Subcutaneous abdominal adipose tissue (tissue), 5 donors: ENCODE measurements at regions not wholly inside any gene's neighbourhood (a gene's known extent, or its start where the extent isn't known, plus 50 kb on each side); places are given as distances from the start of the nearest gene placed in this dataset.
"Not testable (repeated sequence)": the region's sequence is repeated elsewhere in the genome, so short reads cannot be mapped to it uniquely, and the experiment has no call there.

ENCODE experiments used
- H3K27ac ChIP-seq: one replicate; pipeline ENCODE4 v1.7.0; 2013; ENCODE audit warnings: low read depth, mild to moderate bottlenecking, inconsistent platforms, low read length, moderate library complexity
- H3K27me3 ChIP-seq, 5 donors: one replicate each; pipeline ENCODE4 v1.7.0; 2013; ENCODE audit warnings: low read length in 5 of 5, inconsistent platforms in 1 of 5; ENCODE audit not compliant: control insufficient read depth in 5 of 5, insufficient read depth in 4 of 5
- H3K36me3 ChIP-seq, 5 donors: one replicate each; pipeline ENCODE4 v1.7.0; 2013; ENCODE audit warnings: low read length in 5 of 5; ENCODE audit not compliant: control insufficient read depth in 5 of 5, insufficient read depth in 5 of 5
- H3K4me1 ChIP-seq, 5 donors: one replicate each; pipeline ENCODE4 v1.7.0; 2013; ENCODE audit warnings: low read length in 5 of 5, mild to moderate bottlenecking in 3 of 5, moderate library complexity in 1 of 5; ENCODE audit not compliant: control insufficient read depth in 5 of 5, insufficient read depth in 5 of 5
- H3K4me3 ChIP-seq, 5 donors: one replicate each; pipeline ENCODE4 v1.7.0; 2013; ENCODE audit warnings: low read length in 5 of 5, low read depth in 1 of 5
- H3K9ac ChIP-seq, 5 donors: one replicate each; pipeline ENCODE4 v1.7.0; 2013; ENCODE audit warnings: low read length in 5 of 5, mild to moderate bottlenecking in 4 of 5, moderate library complexity in 3 of 5
- H3K9me3 ChIP-seq, 5 donors: one replicate each; pipeline ENCODE4 v1.7.0; 2013; ENCODE audit warnings: low read length in 5 of 5; ENCODE audit not compliant: control insufficient read depth in 5 of 5
- donor health status: healthy.
- donor health status: healthy.
- donor health status: healthy.
- donor health status: healthy.
- donor health status: healthy.

- H3K36me3 ChIP-seq, H3K27ac ChIP-seq, H3K27me3 ChIP-seq, H3K9me3 ChIP-seq, H3K9ac ChIP-seq, H3K4me3 ChIP-seq: not testable (repeated sequence)
- H3K4me1 ChIP-seq, result peaks cover 2 to 27% (median 18%) of the 10 kb centered on the region in 5 donors
Observed at GRCh38 chr16:29175411-29176153, 190.7 kb downstream of the LAT start.

GRCh38 chr16:29173371-29174305 is 188.8 kb downstream of the LAT start:
- peaks cover 2 to 17% (median 13%) of the 10 kb centered on the region in 5 donors for H3K4me1 ChIP-seq
- not testable (repeated sequence) for H3K36me3 ChIP-seq, H3K9ac ChIP-seq, H3K9me3 ChIP-seq, H3K4me3 ChIP-seq, H3K27ac ChIP-seq, H3K27me3 ChIP-seq

GRCh38 chr16:29172098-29172724 is 187.4 kb downstream of the LAT start:
- not testable (repeated sequence) for H3K27ac ChIP-seq, H3K4me3 ChIP-seq, H3K4me1 ChIP-seq, H3K9ac ChIP-seq, H3K9me3 ChIP-seq, H3K36me3 ChIP-seq, H3K27me3 ChIP-seq

GRCh38 chr16:29171296-29171695 is 186.4 kb downstream of the LAT start:
- not testable (repeated sequence) for H3K9me3 ChIP-seq, H3K27ac ChIP-seq, H3K4me3 ChIP-seq, H3K36me3 ChIP-seq, H3K27me3 ChIP-seq, H3K9ac ChIP-seq, H3K4me1 ChIP-seq

DNA sequence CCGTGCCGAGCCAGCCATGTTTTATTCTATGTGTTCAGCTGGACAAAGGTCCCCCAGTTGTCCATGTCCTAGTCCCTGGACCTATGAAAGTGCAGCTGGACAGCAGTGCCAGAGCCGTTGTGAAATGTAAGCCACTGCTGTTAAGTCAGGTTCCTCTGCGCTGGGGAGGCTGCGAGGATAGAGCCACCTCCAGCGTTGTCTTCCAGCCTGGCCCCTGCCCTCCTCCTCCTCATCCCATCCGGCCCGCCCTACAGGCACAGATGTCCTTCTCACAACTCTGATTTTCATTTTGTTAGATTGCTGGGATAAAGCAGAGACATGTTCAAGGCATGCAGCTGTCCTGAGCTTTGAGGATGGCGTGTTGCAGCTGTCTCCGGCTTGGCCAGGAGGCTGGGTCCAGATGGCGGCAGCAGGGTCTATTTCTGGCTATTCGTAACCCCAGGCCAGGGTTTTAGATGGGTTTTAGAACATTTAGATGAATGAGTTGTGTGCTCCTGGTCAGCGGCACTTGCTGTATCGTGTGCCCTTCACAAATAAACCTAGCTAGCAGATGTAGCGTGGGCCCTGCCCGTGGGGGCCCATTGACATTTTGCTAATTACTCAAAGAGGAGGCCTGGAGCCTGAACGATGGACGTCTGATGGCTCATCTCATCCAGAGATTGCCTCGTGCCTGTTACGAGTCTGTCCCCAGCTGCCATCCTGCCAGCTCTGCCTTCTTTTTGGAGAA is 185.7 kb downstream of the LAT start:
- not testable (repeated sequence) for H3K27ac ChIP-seq, H3K27me3 ChIP-seq, H3K4me3 ChIP-seq, H3K9ac ChIP-seq, H3K4me1 ChIP-seq, H3K9me3 ChIP-seq, H3K36me3 ChIP-seq

DNA sequence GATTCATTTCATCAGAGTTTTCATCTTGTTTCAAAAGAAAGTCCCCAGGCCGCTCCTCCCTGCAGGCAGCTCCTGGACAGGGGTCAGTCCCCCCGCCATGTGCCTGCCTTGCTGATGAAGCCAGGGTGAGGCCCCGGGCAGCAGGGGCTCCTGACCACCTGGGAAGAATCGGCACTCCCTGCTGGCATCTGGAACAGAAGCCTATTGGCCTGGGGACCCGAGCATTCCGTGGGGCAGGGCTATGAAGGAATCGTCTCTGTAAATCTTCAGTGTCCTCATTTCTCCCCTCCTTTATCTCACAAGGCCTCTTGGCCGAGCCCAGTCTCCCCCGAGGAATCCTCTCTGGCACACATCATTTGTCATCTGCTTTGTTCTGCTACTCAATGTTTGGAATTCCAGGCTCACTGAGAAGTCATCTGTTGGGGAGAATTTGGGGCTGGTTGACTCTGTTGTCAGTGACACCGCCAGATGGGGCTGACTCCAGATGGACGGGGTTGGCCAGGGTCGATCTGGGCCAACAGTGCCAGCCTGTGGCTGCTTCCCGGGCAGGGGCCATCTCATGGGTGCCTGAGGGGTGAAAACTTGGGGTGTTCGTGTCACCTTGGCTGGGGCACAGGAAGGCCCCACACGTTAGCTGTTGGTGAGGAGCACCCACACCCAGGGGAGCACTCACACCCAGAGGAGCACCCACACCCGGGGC is 184.6 kb downstream of the LAT start:
- H3K27ac ChIP-seq, result not testable (repeated sequence)

DNA sequence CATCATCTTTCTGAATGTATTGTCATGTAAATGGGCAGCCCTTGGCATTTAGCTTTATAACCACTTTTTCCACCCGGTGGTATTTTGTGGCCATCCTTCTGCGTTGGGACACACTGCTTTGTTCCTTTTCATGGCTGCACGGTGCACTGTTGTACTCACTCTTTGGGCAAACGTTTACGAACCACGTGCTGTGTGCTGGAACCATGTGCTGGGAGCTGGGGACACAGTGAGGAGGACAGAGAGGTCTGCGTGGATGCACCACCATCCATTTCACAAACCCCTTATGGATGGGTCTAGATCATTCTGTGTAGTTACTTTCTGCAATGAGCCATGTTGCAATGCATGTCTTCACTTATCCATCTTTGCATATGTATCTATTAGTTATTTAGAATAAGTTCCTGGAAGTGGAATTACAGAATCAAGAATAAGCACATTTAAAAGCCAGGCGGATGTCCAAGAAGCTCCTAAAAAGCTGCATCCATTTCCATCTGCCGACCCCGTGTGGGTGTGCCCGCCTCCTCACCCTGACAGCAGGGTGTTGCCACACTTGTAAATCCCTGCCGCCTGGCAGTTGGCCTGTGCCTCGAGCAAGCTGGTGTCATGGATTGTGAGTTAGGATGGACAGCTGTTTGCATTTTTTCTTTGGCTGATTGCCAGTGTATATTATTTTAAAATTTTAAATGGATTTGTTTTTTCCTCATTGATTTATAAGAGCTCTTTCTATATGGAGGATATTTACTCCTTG is 183.8 kb downstream of the LAT start:
- not testable (repeated sequence) for H3K27ac ChIP-seq, H3K27me3 ChIP-seq, H3K9me3 ChIP-seq, H3K9ac ChIP-seq, H3K4me3 ChIP-seq, H3K36me3 ChIP-seq, H3K4me1 ChIP-seq

More for the DNA sequence above, 184.6 kb downstream of the LAT start:
- H3K9me3 ChIP-seq, H3K9ac ChIP-seq, H3K4me3 ChIP-seq, H3K4me1 ChIP-seq, H3K36me3 ChIP-seq, H3K27me3 ChIP-seq: not testable (repeated sequence)

DNA sequence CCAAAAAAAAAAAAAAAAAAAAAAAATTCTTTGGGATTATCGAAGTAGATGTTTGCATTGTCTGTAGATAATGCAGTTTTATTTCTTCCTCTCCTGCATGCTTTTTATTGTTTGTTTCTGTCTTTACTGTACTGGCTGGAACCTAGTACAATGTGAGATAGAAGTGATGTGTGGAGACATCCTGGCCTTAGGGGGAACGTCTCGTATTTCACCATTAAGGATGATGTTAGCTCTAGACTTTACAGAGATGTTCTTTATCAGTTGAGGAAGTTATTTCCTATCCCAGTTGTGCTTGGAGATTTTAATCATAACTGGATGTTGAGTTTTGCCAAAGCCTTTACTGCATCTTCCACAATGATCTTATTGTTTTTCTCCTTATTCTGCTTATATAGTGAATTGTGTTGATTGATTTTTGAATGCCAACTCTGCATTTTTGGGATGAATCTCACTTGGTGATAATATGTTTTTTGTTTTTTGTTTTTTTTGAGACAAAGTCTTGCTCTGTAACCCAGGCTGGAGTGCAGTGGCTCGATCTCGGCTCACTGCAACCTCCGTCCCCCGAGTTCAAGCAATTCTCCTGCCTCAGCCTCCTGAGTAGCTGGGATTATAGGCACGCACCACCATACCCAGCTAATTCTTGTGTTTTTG is 179.7 kb downstream of the LAT start:
- H3K36me3 ChIP-seq, H3K4me3 ChIP-seq, H3K9ac ChIP-seq, H3K4me1 ChIP-seq, H3K27ac ChIP-seq, H3K27me3 ChIP-seq, H3K9me3 ChIP-seq: not testable (repeated sequence)

- H3K36me3 ChIP-seq, H3K27me3 ChIP-seq, H3K27ac ChIP-seq, H3K9me3 ChIP-seq, H3K4me3 ChIP-seq, H3K9ac ChIP-seq: not testable (repeated sequence)
- H3K4me1 ChIP-seq, result peaks cover 2 to 19% (median 14%) of the 10 kb centered on the region in 5 donors
Observed at GRCh38 chr16:29160171-29160570, 175.3 kb downstream of the LAT start.
